HCT116 (cell line): ENCODE measurements at regions not wholly inside any gene's neighbourhood (a gene's known extent, or its start where the extent isn't known, plus 50 kb on each side); places are given as distances from the start of the nearest gene placed in this dataset.

Source experiments
- ATAC-seq: fragments of 200-7000 bp; cut with Tn5 transposase; 2 replicates; pipeline ENCODE4 v1.9.1; 2020; ENCODE audit warnings: mild to moderate bottlenecking, moderate library complexity
- BruUV-seq: library from RNA; stranded (reverse); fragments of 400-500 nt; replicated peaks from 2 replicates; lab custom pipeline; 2021; lab: Mats Ljungman, UMichigan
- CTCF ChIA-PET: fragments of 300-600 bp; sonication (Branson Sonifier 250); formaldehyde crosslinking; loops from one replicate; lab custom pipeline; 2021; ENCODE audit warnings: antibody characterized with exemption; lab: Charles Lee
- POLR2A ChIA-PET: fragments of 300-600, 350-600 bp; sonication (Branson Sonifier 250); formaldehyde crosslinking; loops from one replicate; lab custom pipeline; 2021; ENCODE audit warnings: antibody characterized with exemption; lab: Charles Lee
- RAD21 ChIA-PET, 2 experiments: fragments of 300-600 bp; sonication (Branson Sonifier 250); formaldehyde crosslinking; loops; one replicate each; lab custom pipeline; 2023; ENCODE audit warnings: low total read pairs in 2 of 2; ENCODE audit not compliant: uncharacterized antibody in 2 of 2, unreplicated experiment in 2 of 2, low non-redundant PET in 1 of 2; lab: Charles Lee
- DNase-seq: peaks from one replicate; pipeline ENCODE4 v3.0.0-alpha.2; 2010; ENCODE audit warnings: low read depth, low spot score
- H2AFZ ChIP-seq: fragments of 200-600 bp; shearing (Covaris generic), sonication (generic); 2 replicates; pipeline ENCODE4 v1.6.1; 2017; ENCODE audit warnings: low read depth, mixed run types, mixed read lengths, antibody characterized with exemption, low read length; ENCODE audit not compliant: poor library complexity, severe bottlenecking
- H3K27ac ChIP-seq: 2 replicates; pipeline ENCODE4 v1.5.1; 2012; ENCODE audit warnings: low read depth, low read length
- H3K27me3 ChIP-seq: fragments of 200-600 bp; sonication (generic); 2 replicates; pipeline ENCODE4 v1.6.1; 2016; ENCODE audit warnings: mixed run types, low read length, mixed read lengths; ENCODE audit not compliant: insufficient read depth
- H3K36me3 ChIP-seq, 2 experiments: fragments of 200-500 bp in 1 of 2; fragments of 200-600 bp in 1 of 2; sonication (Bioruptor generic) in 1 of 2; sonication (generic) in 1 of 2; 2 replicates each; pipeline versions ENCODE4 v1.5.1 to v1.6.1; 2014 to 2016; ENCODE audit warnings: low read length in 2 of 2, inconsistent platforms in 1 of 2, mixed read lengths in 1 of 2, mixed run types in 1 of 2; ENCODE audit not compliant: insufficient read depth in 2 of 2, control insufficient read depth in 1 of 2
- H3K4me1 ChIP-seq, 2 experiments: fragments of 200-600 bp in 1 of 2; sonication (generic) in 1 of 2; 2 replicates each; pipeline versions ENCODE4 v1.5.1 to v1.6.1; 2012 to 2017; ENCODE audit warnings: low read length in 2 of 2, inconsistent platforms in 1 of 2, mild to moderate bottlenecking in 1 of 2, mixed read lengths in 1 of 2, mixed run types in 1 of 2, moderate library complexity in 1 of 2; ENCODE audit not compliant: insufficient read depth in 2 of 2, control insufficient read depth in 1 of 2
- H3K4me2 ChIP-seq: fragments of 200-600 bp; sonication (generic); 2 replicates; pipeline ENCODE4 v1.6.1; 2017; ENCODE audit warnings: mixed run types, low read length, mixed read lengths
- H3K4me3 ChIP-seq, 2 experiments: fragments of 200-600 bp in 1 of 2; sonication (generic) in 1 of 2; replicated peaks in 1 of 2; 2 replicates each; pipeline ENCODE4 v1.5.1; 2011 to 2016; ENCODE audit warnings: low read length in 2 of 2, control low read depth in 1 of 2, low read depth in 1 of 2, mild to moderate bottlenecking in 1 of 2, mixed read lengths in 1 of 2, mixed run types in 1 of 2
- H3K79me2 ChIP-seq: fragments of 200-600 bp; sonication (generic); 2 replicates; pipeline ENCODE4 v1.6.1; 2017; ENCODE audit warnings: mild to moderate bottlenecking, mixed run types, low read length, moderate library complexity, mixed read lengths; ENCODE audit not compliant: insufficient read depth
- H3K9ac ChIP-seq: fragments of 200-600 bp; sonication (generic); 2 replicates; pipeline ENCODE4 v1.6.1; 2016; ENCODE audit warnings: low read length, mixed read lengths
- H3K9me2 ChIP-seq: fragments of 200-600 bp; sonication (generic), shearing (Covaris generic); 2 replicates; pipeline ENCODE4 v1.6.1; 2017; ENCODE audit warnings: mixed run types, mild to moderate bottlenecking, moderate library complexity; ENCODE audit not compliant: insufficient read depth
- H3K9me3 ChIP-seq, 2 experiments: fragments of 200-500 bp in 1 of 2; fragments of 200-600 bp in 1 of 2; sonication (Bioruptor generic) in 1 of 2; sonication (generic) in 1 of 2; 2 replicates each; pipeline ENCODE4 v1.6.1; 2014 to 2017; ENCODE audit warnings: low read length in 2 of 2, mixed read lengths in 2 of 2, inconsistent platforms in 1 of 2, low read depth in 1 of 2, mild to moderate bottlenecking in 1 of 2, mixed run types in 1 of 2, moderate library complexity in 1 of 2; ENCODE audit not compliant: control insufficient read depth in 1 of 2, insufficient read depth in 1 of 2
- H4K20me1 ChIP-seq: fragments of 200-600 bp; sonication (generic), shearing (Covaris generic); 2 replicates; pipeline ENCODE4 v1.6.1; 2017; ENCODE audit warnings: mixed run types, mild to moderate bottlenecking, moderate library complexity; ENCODE audit not compliant: insufficient read depth
- CEBPB ChIP-seq: IDR thresholded peaks from 2 replicates; pipeline ENCODE4 v1.6.1; 2012; ENCODE audit warnings: low read depth
- RAD21 ChIP-seq: IDR thresholded peaks from 2 replicates; pipeline ENCODE4 v1.6.1; 2012; ENCODE audit warnings: low read depth, mild to moderate bottlenecking
- REST ChIP-seq: IDR thresholded peaks from 2 replicates; pipeline ENCODE4 v1.6.1; 2012; ENCODE audit warnings: low read depth
- TCF7L2 ChIP-seq: IDR thresholded peaks from 2 replicates; pipeline ENCODE4 v1.7.0; 2011; ENCODE audit warnings: borderline replicate concordance, inconsistent platforms; ENCODE audit not compliant: insufficient read depth, insufficient read length; ENCODE audit errors: extremely low read depth
- intact Hi-C: fragments of 100-400 bp; cut with micrococcal nuclease; formaldehyde crosslinking; loops from 2 replicates; pipeline ENCODE4 v1.10.0; 2022
- TF ChIP-seq, protein P1 (sequence below), 3 experiments: fragments of 200-600 bp in 1 of 3; sonication (generic) in 1 of 3; IDR thresholded peaks in 2 of 3; conservative IDR thresholded peaks in 1 of 3; 2 replicates each; pipeline ENCODE4 v1.5.1; 2012 to 2017; ENCODE audit warnings: low read depth in 2 of 3, low read length in 2 of 3, antibody characterized with exemption in 1 of 3, borderline replicate concordance in 1 of 3, control low read depth in 1 of 3, mild to moderate bottlenecking in 1 of 3, mixed read lengths in 1 of 3, mixed run types in 1 of 3, moderate library complexity in 1 of 3; ENCODE audit not compliant: insufficient read depth in 1 of 3

DNA sequence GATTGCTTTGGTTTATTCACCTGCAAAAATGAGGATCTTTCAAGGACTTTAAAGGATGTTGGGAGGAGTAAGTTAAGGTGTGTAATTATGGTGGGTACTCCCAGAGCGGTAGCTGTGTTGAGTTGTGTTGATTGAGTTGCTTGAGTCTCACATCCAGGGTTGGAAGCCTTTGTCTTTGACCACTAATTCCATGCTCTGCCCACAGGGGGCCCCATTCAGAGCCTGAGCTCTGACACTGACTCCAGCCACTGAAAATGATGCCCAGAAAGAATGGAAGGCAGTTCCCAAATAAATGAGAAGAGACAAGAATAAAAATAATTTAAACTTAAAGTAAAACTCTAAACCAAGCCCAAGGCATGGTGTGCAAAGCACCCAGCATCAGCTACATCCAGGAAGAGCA lies 237.4 kb upstream of the PWP1 start:
- ChIA-PET POLR2A (no interaction called here), RAD21 (interaction anchor here in 1 of 2 experiments (1.2 kb wide), 1 partner anchor 316 kb away, joined by 3 read pairs; no protein-coding TSS in a partner anchor), CTCF (interaction anchor here (0.6 to 1.3 kb wide), 9 partner anchors 9 to 316 kb away, joined by 3 to 9 read pairs (median 4); no protein-coding TSS in a partner anchor)
- DNase-seq (peak; percentile 3), ATAC-seq (peak; percentile 80)
- Histone ChIP-seq H3K27ac (no peak overlapping the region), H3K79me2 (no peaks in the 10 kb centered on the region), H3K27me3 (peaks cover 2% of the 10 kb centered on the region; the same call in 1 of the 2 replicates), H3K36me3 (no peaks in the 10 kb centered on the region), H3K9me3 (no peaks in the 10 kb centered on the region), H3K4me1 (no peaks in the 10 kb centered on the region), H2AFZ (no peak overlapping the region), H3K9me2 (no peaks in the 10 kb centered on the region), H3K4me3 (no peak overlapping the region), H3K9ac (no peak overlapping the region), H3K4me2 (no peak overlapping the region), H4K20me1 (no peaks in the 10 kb centered on the region)
- intact Hi-C loops, result loop anchor here (10.0 kb wide), 1 partner anchor 167 kb away; no protein-coding TSS in a partner anchor
- no peak for TF ChIP-seq REST
- TF ChIP-seq TCF7L2, result no peak
- TF ChIP-seq, protein P1, sequence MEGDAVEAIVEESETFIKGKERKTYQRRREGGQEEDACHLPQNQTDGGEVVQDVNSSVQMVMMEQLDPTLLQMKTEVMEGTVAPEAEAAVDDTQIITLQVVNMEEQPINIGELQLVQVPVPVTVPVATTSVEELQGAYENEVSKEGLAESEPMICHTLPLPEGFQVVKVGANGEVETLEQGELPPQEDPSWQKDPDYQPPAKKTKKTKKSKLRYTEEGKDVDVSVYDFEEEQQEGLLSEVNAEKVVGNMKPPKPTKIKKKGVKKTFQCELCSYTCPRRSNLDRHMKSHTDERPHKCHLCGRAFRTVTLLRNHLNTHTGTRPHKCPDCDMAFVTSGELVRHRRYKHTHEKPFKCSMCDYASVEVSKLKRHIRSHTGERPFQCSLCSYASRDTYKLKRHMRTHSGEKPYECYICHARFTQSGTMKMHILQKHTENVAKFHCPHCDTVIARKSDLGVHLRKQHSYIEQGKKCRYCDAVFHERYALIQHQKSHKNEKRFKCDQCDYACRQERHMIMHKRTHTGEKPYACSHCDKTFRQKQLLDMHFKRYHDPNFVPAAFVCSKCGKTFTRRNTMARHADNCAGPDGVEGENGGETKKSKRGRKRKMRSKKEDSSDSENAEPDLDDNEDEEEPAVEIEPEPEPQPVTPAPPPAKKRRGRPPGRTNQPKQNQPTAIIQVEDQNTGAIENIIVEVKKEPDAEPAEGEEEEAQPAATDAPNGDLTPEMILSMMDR (IDR thresholded peaks at IDR 0.05 in 2 of 3, conservative IDR thresholded peaks at IDR 0.05 in 1 of 3; ENCODE audit: borderline replicate concordance in 1 of 3, insufficient read depth in 1 of 3, low read depth in 2 of 3, low read length in 2 of 3), result peak; percentile 23 to 74 (median 61); a peak in 5 of 6 replicates
- TF ChIP-seq CEBPB, result no peak
- peak; percentile 33 for TF ChIP-seq RAD21
- no TSS peak for BruUV-seq
